Stimulated activated CD8-positive, alpha-beta memory T cell treated with anti-CD3 and anti-CD28 coated beads, Interleukin-12 subunit alpha, Interleukin-12 subunit beta, amount 100 ng/mL, for 24 hours (primary cell): ENCODE measurements at regions not wholly inside any gene's neighbourhood (a gene's known extent, or its start where the extent isn't known, plus 50 kb on each side); places are given as distances from the start of the nearest gene placed in this dataset.

Experiments
- DNase-seq: peaks from one replicate; pipeline ENCODE4 v3.0.0-alpha.2; 2020; ENCODE audit errors: extremely low read depth

DNA sequence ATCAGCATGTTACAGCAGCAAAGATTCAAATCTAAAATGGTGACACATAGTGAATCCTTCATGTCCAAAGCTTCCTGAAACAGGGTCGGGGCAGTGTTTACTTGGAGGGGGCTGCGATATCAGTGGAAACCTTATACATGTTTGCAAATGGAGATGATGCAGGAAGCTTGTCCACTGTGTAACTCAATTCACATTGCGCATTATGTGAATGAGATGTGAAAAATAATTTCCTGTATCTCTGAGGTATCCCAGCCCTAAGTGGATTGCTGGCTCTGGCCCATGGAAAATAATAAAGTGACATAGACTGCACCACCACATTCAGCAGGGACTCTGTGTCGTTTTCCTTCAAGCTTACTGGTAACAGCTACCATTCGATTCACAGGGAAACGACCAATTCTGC lies 505.5 kb downstream of the GALR1 start:
- no peak for DNase-seq

DNA sequence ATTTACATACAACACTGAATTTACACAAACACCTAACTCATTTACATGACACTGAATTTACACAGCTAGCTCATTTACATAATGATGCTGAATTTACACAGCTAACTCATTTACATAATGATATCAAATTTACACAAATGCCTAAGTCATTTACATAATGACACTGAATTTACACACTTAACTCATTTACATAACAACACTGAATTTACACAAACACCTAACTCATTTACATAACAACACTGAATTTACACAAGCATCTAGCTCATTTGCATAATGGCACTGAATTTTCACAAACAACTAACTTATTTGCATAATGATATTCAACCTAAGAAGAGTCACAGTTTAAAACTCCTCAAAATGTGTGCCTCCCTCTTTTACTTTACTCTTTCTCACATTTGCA lies 511.7 kb downstream of the GALR1 start:
- DNase-seq = no peak

DNA sequence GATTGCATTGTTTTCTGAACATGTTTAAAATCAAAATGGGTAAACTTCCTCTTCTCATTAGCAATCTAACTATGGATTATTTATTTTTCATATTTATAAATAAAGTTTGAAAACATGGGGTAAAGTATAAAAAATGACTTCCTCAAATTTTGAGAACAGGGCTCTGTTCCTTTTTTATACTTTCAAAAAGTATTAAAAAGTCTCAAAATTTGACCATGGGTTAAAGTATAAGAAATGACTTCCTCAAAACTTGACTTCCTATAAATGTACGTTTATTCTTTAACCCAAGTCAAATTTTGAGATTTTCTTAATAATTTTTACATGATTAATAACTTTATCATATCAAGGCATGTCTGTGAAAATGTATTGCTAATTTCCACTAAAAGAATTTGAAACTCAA lies 512.4 kb downstream of the GALR1 start:
- DNase-seq = no peak

DNA sequence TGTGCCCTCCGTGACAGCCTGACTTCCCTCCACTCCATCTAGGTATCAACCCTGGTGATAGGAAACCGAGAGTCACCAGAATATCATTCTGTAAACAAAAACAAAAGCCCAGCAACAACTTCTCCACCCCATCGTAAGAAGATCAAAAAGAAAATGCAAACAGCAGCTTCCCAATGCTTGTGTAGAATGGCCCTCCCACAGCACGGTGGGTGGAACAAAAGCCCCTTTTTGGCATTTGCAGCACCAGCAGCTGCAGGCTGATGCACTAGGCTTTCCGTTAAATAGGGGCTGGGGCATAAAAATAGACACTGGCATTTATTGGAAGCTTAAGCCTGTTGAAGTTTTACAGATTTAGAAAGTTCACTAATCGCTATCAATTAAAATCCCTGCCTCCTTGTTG lies 513.0 kb downstream of the GALR1 start:
- DNase-seq = no peak

DNA sequence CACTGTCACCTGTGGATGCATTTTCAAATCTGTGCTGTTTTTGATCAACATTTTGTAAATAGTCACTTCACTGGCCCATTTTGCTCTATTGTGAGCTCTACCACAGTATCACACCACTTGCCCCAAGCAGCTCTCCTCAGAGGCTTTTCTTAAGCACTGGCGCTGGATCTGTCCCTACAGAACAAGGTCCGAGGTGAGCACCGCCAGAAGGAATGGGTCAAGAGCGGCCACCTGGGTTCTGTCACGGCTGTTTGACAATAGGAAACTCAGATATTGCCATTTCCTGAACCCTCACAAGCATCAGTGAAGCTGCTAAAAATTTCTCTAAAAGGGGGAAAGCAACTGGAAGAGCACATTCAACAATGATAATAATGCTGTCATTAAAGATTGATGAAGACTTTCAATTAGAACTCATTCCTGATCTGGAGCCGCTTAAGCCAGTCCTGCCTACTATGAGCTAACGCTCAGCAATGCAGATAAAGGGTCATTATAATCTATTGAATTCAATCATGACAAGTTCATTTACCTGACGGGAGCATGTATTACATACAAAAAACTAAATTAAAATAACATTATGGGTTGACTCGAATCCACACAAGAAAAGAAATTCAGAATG lies 514.0 kb downstream of the GALR1 start:
- DNase-seq = no peak

DNA sequence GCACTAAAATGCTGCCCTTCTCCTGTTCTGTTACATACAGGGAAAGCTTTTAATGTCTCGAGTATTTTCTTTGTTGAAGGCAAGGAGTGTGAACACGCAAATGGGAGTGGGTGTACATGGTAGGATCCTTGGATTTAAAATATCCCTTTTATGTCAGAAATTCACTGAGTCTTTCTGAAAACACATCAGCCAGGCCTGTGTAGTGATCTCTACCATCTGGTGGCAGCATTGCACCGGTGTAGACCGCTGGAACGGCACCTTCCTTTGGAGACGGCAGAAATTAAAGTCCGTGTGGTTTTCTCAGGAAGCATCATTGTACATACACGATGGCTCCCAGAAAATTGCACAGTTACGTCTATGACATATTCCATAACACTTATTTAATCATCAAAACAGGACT lies 515.8 kb downstream of the GALR1 start:
- no peak for DNase-seq

DNA sequence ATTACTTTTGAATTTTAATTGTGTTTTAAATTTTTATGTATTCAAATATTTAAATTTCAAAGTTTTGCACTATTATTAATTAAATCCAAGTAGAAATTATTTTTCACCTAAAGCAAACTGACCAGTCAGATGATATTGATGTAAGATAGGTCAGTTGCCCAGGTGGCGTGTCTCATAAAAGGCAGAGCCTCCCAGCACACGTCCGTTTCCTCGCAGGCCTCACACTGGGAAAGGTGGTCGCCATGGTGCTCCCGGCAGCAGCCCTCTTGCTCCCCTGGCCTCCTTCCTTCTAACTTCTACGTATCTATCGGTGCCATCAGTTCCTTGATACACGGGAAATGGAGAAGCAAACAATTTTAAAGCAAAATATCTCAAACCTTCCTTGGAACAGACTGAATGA lies 516.8 kb downstream of the GALR1 start:
- no peak for DNase-seq

DNA sequence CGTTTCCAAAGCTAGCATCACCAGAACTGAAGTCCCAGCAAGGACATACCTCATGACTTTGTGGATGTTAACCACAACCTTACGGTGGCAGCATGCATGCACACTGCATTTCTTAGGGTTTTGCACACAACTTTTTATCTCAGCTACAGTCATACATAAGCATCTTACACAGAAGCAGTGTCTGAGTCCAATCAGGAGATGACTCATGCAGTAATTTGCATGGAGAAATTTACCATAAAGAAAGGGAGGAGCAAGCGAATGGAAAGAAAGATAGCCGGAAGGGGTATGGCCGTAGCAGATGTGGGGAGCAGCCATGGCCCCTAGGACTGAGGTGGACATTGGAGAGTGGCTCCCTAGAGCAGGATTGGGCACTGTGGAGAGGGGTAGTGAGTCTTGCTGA lies 522.5 kb downstream of the GALR1 start:
- no peak for DNase-seq

DNA sequence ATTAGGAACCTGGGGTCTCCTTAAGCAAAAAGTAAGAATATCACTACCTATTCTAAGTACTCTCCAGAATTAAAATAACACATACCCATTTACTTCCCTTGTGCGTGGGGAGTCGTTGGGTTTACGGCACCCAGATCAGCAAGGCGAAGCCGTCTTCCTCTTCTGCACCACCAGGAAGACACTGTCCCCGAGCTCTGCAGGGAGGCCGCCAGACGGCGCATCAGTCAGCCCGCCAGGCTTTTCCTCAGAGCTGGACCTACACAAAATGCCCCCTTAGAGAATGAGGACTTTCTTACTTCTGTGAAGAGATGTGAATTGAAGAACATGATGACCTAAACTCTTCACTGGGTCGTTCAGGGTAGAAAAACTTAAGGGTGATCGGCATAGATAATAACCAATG lies 526.5 kb downstream of the GALR1 start:
- DNase-seq = no peak

DNA sequence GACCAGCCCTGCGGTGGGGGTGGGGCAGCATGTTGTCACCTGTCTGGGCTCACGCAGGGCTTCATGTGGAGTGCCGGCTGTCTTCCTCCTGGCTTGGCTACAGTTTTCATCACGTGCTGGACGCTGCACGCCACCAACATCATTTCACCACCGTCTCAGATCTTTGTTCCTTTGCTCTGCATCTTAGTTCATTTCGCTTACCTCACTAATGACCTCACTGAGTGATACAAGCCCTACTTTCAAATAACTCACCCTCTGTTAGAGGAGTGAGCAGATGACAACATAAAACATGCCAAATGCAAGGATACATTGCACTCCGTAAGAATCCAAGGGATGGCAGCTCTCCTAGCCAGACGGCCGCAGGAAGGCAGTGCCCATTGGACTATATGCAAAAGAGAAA lies 527.5 kb downstream of the GALR1 start:
- no peak for DNase-seq

DNA sequence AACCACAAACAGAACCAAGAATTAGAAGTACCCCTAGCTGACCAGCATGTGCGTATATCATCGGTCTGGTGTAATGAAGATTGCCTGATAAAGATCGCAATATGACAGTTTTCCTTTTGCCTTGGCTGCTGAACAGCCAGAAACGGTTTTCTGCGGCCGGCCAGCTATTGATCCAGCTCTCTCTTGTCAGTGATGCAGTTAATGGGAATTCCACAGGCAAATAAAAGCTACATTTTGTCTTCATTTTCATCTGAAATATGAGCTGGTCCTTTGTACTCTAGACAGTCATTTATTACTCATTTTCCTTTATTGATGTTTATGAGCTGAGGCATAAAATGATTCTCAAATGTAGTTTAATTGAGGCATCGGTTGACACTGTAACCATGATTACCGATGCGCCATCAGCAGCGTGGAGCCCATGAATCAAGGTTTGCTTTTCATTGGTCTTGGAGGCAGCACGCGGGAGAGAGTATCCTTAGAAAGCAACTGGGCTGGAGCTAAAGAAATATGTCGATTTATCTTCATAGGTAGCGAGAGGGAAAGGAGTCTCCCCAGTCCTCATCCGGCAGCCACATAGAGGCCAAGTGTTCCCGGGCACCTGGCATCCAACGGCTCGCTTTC lies 535.2 kb downstream of the GALR1 start:
- no peak for DNase-seq

DNA sequence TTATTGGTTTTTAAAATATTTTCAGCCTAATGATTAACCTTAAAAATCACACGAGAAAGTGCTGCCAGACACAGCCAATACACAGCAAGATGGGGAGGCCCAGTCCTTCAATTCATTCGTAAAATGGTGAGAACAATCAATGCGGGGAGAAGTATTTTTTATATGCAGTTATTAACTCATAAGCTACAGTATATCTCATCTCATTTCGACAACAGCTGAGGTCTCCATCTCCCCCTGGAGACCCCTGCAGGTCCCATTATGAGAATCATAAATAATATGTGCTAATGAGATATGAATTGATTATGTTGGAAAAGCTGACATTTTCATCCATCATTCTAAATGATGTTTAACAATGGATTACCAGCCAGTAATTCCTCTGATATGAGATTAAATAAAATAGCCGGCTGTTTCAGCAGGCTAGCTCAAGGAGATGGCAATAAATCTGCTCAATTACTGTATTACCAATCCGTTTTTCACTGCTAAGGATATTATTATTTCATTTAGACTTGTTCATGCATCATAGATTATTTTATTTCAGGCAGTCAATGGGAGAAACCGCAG lies 535.8 kb downstream of the GALR1 start:
- DNase-seq = no peak

DNA sequence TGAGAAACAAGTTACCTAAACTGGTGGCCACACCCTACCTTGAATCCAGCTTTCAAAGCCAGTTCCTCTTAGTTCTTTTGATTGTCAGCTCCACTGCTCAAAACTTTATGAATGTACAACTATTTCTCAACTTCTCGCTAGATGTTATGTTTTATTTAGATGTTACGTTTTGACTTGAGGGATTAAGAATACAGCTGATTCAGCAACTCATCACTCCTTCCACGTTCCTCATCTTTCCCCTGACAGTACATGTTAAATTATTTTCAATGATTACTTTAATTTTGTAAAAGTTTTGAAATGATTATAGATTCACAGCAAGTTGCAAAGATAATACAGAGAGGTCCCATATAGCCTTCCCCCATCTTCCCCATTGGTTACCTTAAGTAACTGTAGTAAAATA lies 553.4 kb downstream of the GALR1 start:
- no peak for DNase-seq

DNA sequence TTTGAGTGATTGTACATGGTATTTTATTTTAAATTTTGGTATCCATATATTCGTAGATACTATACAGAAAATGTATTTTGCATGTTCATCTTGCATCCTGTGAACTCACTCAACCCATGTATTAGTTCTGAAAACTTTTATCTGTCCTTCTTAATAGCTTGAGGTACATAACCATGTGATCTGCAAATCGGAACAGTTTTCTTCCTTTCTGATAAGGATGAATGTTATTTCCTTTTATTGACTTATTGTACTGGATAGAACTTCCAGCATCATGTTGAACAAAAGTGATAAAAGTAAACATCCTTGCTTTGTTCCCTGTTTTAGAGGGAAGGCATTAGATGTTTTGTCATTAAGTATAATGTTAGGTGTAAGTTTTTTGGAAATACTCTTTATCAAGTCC lies 554.7 kb downstream of the GALR1 start:
- DNase-seq = no peak

DNA sequence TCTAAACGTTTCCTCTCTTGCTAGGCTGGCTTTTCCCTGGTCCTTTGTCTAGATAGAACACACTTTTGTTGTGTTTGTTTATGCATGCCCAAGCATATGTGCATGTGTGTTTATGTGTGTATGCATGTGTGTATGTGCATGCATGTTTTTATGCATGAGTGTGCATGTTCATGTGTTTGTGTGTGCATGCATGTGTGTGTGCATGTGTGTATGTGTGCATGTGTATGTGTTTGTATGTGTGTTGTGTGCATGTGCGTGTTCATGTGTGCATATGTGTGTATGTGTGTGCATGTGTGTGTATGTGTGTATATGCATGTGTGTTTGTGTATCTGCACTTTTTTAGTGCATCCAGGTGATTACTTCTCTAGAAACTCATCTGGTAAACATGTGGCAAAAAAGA lies 558.0 kb downstream of the GALR1 start:
- DNase-seq = no peak

DNA sequence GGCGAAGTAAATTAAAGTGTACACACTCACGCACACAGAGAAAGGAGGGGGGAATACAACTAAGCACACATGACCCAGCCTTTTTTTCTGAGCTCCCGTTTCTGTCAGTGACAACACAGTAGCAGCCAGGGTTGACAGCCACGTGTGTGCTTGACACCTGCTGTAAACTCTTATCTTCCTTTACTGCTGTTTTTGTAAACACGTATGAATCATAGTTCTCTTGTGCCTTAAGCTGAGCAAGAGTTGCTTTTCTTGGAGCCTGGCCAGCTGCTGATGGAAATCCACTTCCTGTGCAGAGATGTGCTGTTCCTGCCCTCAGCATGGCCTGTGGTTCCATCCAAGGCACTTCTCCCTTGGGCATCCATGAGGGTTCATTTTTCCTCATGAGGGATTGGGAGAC lies 561.9 kb downstream of the GALR1 start:
- no peak for DNase-seq

DNA sequence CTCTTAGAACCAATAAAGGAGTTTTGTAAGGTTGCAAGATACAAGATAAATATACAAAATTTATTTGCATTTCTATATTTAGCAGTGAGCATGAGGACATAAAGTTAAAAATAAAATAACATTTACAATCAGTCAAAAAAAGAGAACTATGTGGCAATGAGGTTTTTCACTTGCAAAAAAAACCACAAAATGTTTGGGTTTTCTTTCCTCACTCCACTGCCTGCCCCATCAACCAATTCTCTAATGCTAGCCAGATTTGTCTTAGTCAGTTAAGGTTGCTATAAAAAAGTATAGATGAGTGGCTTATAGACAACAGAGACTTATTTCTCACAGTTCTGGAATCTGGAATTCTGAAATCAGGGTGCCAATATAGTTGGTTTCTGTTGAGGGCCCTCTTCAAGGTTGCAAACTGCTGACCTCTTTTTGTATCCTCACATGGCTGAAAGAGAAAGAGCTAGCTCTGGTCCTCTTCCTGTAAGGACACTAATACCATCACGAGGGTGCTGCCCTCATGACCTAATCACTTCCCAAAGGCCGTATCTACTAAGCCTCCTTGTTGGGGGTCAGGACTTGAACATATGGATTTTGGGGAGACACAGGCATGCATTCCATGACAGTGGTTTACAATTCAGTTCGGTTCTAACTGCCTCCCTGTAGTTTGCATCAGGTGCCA lies 566.2 kb downstream of the GALR1 start:
- DNase-seq = no peak

DNA sequence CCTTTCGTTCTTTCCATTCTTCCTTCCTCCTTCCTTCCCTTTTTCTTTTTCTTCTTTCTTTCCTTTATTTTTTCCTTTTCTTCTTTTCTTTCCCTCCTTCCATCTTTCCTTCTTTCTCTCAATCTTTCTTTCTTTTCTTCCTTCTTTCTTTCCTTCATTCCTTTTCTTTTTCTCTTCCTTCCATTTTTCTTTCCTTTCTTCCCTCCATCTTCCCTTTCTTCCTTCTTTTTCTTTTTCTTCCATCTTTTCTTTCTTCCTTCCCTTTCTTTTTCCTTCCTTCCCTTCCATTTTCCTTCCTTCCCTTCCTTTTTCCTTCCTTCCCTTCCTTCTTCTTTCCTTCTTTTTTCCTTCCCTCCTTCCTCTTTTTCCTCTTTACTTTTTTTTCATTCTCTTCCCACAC lies 568.7 kb downstream of the GALR1 start:
- DNase-seq = no peak

DNA sequence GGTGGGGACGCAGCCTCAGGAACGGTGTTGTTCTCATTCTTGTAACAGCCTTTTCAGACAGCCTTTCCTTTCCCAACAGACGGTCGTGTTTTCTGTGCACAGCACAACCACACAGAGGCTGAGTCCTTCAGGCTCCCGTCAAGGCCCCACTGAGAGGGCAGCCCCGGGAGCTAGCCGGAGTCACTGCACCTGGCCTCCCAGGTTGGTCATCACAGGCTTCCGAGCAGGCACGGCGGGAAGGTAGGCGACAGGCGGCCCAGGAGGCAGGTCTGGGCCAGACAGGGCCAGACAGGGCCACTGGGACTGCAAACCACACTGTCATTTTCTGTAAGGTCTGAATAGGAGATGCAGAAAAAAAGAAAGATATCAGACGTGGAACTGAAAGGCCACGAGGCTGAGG lies 570.8 kb downstream of the GALR1 start:
- no peak for DNase-seq

DNA sequence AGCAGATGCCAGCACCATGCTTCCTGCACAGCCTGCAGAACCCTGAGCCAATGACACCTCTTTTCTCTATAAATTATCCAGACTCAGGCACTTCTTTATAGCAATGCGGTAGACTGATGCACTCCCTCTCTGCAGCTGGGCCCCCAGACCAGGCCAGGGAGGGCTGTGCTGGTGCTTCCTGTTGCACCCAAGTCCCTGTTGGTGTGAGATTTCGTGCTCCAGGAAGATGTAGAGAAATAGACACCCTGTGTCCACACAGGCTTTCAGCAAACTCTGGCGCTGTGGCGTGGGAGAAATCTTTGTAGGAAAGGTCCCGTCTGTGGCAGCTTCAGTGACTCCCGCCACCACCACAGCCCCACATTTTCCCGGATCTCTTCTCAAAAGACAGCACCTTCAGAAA lies 572.2 kb downstream of the GALR1 start:
- no peak for DNase-seq

DNA sequence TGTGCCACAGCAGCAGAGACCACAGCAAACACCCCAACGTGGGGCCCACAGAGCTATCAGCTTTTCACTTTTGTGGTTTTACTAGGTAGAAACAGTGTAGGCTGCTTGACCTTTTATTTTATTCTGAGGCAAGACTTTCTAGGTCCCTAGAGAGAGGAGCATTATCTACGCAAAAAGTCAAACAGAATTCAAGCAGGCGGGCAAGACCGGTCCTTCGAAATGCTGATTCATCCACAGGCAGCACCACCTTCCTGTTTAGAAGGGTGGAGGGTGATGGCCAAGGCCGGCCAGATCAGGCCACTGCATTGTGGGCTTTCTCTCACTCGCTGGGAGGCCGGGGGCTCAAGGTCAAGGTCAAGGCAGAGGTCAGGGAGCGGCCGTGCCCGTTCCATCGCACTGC lies 573.0 kb downstream of the GALR1 start:
- DNase-seq = no peak

DNA sequence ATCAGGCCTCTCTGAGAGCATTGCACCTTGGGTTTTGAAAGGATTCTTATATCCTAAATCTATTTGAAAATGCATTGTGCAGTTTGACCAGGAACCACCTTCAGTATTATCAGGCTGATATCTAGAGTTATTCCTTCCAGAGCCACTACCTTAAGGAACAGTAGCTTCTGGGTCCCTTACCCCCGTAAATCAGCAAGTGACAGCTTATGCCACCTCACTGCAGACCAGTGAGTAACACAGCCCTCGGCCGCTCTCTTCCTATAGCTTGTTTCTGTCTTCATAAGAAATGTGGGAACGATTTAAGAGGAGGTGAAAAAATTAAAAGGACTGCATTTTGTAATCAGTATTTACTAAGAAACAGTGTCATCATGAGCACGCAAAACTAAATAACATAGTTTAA lies 584.2 kb downstream of the GALR1 start:
- no peak for DNase-seq

DNA sequence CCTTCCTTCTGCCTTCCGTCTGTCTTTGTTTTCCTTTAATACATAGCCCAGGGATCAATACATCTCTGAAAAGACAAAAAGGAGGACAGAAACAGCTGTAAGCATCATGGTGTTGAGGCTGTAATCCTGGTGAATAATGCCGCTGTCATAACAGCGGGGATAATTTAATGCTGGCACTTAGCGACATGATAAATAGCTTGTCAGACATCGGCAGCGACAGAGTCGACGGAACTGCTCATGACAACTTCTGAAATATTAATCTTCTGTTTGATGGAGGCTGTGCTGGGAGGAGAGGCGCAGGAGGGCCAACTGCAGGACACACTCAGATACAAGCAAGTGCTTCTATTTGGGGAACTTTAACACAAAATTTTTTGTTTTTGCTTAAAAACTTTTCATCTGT lies 602.2 kb downstream of the GALR1 start:
- no peak for DNase-seq
